HG03558 (cell line): ENCODE measurements at regions not wholly inside any gene's neighbourhood (a gene's known extent, or its start where the extent isn't known, plus 50 kb on each side); places are given as distances from the start of the nearest gene placed in this dataset.

Experiments used
- ATAC-seq: cut with Tn5 transposase; IDR thresholded peaks from one replicate; pipeline ENCODE4 v1.9.1; 2021; ENCODE audit warnings: moderate number of reproducible peaks; ENCODE audit not compliant: unreplicated experiment; ENCODE audit errors: extremely low read depth

DNA sequence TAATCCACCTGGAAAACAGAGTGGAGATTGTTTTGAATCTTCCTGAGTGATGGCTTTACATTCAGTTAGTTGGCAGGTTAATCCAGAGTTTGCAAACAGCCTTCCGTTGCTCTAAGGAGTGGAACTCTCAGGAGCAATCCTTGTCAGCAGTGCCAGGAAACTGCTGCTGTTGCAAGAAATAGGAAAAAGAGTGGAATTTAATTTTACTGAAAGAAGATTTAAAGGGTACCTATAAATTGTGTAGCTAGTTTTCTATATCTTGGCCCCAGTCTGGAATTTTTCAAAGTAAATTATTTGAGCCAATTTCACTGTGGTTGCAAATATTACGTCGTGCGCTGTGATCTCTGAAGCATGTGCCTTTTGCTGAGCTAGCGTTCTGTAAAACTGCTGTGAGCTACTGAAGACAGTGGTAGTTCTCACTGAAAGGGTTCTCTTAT is 55.5 kb upstream of the SLC5A12 start:
- no peak for ATAC-seq

DNA sequence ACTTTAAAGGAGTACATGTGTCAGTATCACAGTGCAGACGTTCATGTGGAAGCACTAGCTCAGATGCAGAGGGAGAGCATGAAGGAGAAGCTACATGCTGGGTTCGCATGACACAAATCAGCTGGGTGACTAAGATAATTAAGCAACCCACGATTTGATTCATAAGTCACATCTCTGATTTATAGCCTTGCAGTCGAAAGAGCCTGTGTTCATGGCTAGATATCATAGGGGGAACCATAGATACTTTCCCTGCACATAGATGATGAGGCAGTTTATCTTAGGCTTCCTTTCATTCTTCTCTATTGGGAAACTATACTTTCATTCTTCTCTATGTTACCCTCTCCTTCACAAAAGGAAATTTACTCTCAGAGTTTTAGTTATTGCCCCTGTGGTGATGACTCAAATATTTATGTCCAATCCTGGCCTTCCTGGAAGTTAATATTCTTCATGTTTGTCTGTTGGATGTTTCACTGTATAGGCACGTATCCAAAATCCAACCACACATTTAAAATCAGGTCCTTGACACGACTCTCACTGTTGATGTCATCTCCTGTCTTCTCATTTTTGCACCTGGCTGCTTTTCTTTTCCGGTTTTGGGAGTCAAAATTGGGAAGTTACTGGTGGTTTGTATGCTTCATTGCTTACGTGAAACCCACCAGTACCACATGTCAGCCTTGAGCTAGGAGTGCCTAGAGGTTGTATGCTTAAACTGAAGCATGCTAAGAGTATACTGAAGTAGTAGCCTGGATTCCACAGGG is 56.3 kb upstream of the SLC5A12 start:
- ATAC-seq: no peak

DNA sequence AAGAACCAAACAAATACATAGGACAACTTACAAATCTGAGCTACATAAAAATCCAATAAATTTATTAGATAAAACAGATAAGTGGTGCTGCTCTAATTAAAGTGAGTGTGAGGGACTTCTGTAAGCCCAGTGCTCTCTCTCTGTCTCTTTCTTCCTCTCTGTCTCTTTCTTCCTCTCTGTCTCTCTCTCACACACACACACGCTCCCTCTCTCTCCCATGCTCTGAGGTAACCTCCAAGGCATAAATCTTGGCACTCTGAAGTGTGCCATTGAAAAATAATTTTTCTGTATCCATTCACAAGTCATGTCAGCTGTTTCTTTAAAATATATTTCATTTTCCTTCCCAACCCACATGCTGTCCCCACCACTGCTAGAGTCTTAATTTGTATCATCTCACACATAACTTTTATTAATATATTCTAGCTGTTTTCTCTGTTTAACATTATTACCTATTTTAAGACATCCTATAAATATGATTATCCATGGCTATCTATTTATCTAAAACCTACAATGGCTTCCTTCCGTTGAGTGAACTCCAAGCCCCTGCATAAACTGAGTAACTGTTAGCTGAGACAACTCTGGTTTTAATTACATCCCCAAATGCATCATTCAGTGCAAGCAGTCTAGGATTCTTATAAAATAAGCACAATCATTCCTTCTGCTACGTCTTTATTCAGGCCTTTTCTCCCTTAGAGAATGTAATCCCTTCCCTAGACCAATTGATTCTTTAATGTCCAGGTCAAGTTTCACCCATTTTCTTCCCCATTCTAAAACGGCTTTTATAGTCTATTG is 57.4 kb upstream of the SLC5A12 start:
- no peak for ATAC-seq

DNA sequence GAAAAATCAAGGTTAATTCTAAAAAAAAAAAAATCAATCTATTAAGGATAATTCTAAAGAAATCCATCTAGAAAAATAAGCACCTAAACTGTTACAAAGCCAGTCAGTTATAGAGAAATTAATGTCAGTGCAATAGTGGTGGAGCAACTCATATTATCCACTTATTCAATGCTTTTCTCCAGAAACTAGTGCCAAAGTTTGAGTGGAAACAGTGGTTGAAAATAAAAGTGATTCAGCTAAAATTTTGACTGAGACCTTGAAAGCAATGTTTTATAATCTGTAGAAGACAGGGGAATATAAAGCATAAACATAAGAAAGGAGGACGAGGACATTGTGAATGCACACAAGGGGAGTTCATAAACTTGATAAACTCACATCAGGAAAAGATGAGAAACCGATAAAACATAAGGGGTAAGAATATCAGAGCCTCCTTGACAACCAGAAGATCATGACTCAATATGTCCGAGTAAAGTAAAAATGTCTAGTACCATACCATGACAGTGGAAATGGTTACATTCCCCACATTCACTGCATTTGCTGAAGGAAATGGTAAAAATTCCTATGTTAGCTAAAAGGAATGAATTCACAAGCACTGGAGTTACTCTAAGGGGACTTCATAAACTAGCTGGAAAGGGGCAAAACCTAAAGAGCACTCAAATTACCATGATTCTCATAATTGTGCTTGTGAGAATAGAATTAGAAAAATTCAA is 58.7 kb upstream of the SLC5A12 start:
- ATAC-seq: no peak

DNA sequence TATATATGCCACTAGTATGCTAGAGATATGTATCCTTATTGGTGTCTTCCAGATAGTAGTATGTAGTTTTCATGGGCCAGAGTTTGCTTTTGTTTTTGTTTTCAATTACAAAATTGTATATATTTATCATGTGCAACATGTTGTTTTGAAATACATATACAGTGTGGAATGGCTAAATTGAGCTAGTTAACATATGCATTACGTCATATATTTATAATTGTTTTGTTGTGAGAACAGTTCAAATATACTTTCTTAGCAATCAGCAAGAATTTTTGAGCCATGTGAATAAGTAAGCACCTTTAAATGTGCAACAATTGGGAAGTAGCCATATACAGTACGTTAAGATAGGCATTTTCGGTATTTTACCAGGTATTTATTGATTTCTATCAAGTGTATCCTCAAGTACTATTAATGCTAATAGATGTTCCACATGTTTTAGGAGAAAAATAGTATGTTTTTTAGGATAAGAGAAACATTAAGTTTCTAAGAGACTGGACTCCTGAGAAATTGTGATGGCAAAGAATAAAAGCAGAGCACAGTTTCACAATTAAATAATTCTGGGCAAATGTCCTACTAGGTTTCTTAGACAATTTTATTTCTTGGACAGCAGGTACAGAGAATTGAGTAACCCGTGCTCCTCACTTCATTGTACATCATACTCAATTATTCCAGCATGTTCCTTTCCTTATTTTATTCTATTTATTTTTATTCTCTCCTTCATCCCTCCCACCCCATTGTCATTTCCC is 60.5 kb upstream of the SLC5A12 start:
- no peak for ATAC-seq

DNA sequence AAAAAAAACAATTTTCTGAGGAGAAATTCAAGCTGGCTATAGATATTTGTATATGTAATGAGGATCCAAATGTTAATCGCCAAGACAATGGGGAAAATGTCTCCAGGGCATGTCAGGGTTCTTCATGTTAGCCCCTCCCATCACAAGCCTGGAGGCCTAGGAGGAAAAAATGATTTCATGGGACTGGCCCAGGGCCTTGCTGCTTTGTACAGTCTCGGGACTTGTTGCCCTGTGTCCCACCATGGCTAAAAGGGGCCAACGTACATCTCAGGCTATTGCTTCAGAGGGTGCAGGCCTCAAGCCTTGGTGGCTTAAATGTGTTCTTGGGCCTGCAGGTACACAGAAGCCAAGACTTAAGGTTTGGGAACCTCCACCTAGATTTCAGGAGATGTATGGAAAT is 62.1 kb upstream of the SLC5A12 start:
- ATAC-seq: no peak

DNA sequence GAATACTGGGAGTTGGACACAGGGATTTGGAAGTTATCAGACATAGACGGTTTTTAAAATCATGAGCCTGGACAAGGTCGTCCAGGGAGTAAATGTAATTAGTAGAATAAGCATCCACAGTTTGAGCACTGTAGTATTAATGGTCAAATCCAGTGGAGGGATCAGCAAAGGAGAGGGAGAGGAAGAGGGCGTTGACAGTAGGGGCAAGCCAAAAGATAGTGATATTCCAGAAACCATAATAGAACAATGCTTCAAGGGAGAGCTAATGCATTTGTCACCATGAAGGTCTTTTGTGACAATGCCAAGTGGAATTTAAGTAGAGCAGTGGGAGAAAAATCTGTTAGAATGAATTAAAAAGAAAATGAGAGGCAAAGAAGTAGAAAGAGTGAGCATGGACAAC is 68.9 kb upstream of the SLC5A12 start:
- no peak for ATAC-seq

DNA sequence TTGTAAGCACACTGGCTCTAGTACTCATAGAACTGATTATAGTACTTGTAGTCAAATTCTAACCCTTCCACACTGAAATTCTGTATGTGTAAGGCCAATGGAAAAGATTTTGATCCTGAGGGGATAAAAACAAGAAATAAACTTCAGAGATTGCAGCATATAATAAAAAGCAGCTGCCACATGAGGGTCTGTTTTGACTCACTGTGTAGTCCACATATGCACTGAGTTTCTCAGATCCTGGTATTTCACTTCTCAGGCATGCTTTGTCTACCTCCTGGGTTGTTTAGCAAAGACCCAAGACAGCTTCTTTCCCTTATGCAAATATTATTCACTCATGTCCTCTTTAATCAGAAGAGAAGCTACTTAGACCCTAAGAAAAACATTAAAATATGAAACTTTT is 71.1 kb upstream of the SLC5A12 start:
- no peak for ATAC-seq

DNA sequence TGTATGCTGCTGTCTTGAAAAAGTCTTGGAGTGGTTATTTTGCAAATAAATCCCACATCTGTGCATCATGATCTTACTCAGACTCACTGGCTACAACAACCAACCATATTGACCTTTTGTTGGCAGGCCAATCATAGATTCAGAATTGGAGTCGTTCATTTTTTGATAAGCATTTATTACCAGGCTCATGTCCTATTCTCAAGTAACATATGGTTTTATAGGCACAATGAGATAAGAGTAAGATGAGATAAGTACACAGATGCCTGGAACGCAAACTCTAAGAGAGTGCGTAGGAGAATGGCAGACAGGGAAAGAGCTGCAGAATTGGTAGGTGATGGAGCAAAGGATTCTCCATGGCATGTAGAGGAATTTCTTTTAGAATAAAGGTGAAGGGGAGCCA is 71.6 kb upstream of the SLC5A12 start:
- no peak for ATAC-seq

DNA sequence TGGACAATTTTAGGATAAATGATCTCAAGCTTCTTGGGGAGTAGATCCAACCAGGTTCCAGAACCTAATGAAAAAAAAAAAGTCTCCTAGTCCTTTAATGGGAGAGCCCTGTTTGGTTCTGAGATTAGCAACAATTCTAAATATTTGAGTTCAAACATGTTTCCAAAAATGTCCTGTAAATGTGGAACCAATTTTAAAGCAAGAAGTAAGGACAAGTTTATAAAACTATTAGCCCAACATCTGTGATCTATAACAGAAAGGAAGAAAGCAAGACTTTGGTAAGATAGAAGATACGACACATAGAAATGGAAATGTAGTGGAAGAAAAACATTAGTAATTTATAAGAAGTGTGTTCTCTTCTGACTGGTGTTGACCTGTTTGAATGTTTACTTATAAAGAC is 79.7 kb upstream of the SLC5A12 start:
- no peak for ATAC-seq

DNA sequence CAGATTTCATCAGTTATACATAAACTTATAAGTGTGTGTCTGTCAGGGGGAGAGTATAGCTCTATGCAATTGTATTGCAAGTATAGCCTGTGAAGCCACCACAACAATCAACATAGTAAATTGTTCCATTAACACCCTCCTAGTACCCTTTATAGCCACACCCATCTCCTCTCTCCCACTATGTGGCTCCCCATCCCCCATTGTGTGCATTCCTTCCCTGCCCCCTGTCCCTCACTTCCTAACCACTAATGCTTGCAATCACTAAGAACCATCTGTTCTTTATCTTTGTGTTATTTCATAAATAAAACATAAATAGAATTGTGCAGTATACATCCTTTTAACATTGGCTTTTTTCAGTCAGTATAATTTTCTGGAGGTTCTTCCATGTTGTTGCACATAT is 83.1 kb upstream of the SLC5A12 start:
- no peak for ATAC-seq

DNA sequence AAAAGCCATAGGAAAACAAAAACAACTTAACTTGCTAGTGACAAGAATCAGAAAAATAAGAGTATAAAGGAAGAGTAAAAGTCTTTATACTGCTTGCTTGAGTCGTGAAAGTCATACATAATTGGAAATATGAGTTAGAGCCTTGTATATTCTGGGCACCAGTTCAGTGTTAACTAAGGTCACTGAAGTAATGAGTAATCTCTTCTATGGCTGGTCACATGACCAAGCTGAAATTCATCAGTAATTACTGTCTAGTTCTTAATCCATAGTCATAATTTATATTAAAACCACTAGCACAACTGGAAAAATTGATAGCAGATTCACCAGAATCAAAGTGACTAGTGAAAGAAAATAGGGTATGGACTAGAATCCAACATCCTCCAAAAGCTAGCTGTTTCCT is 84.4 kb upstream of the SLC5A12 start:
- no peak for ATAC-seq

DNA sequence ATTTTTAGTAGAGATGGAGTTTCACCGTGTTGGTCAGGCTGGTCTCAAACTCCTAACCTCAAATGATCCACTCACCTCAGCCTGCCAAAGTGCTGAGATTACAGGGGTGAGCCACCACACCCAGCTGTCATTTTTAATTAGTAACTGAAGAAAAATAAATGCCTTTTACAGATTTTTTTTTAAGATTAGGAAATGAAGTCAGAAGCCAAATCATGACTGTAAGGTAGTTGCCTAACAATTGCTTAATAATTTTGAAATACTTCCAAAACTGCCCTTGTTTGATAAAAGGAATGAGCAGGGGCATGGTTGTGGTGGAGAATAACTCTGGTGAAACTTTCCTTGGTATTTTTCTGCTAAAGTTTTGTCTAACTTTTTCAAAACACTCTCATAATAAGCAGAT is 98.9 kb upstream of the SLC5A12 start:
- ATAC-seq: no peak

DNA sequence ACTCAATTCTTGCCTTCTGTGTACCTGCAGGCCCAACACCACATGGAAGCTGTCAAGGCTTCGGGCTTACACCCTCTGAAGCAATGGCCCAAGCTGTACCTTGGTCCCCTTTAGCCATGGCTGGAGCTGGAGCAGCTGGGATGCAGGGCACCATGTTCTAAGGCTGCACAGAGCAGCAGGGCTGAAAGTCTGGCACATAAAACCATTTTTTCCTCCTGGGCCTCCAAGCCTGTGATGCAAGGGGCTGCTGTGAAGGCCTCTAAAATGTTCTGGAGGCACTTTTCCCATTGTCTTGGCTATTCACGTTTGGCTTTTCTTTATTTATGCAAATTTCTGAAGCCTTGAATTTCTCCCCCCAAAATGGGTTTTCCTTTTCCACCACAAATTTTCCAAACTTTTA is 102.1 kb upstream of the SLC5A12 start:
- no peak for ATAC-seq

DNA sequence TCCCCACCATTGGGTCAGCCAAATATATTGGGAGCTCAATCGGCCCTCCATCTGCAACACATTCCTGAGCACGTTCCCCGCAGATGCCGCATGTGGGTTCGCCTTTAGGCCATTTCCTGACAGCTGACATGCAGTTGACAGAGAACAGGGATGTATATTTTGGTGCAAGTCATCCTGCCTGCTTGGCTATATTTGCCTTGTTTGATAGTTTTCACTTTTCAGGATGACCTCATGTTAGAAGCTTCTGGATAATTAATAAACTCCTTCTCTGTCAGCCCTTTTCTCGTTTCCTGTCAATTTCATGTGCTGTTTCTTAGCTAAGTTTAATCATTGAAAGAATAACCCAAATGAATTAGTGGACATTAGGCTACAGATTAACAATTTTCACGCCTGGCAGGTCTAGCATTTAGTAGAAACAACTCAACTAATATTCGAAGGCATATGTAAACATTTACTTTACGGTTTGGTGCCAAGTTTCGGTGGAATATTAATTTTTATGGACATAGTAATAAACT is 105.8 kb upstream of the SLC5A12 start:
- ATAC-seq: no peak

DNA sequence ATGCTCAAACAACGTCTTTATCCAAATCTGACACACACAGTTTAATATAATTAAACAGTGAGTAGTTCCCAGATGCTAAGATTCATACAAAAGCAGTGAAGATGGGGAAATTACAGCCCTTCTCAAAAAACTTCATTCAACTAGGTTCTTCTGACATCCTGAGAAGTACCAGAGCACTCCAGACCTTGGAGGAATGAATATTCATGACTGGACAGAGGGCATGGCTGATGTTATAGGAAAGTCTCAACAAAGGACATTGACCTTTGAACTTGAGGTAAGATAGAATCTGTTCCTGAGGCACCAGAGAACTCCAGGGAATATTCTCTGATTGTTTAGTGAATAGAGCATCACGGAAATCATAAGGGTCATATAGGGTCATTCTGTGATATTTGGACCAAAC is 106.4 kb upstream of the SLC5A12 start:
- no peak for ATAC-seq

DNA sequence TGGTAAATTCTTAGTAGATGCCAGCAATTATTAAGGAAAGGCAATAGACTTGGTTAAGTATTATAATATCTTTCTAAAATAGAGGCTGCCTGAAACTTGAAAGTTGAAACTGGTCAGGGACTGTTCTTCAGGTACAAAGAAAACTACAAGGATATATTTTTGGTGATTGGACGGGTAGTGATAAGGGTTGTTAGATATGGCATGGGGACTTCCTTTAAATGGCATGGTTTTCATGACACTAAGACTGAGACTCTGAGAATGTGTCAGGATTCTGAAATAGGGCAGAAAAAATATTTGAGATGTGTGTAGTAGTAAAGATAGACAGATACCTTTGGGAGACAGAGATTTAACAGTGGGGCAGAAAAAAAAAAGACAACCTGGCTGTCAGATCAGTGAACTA is 108.4 kb upstream of the SLC5A12 start:
- no peak for ATAC-seq

DNA sequence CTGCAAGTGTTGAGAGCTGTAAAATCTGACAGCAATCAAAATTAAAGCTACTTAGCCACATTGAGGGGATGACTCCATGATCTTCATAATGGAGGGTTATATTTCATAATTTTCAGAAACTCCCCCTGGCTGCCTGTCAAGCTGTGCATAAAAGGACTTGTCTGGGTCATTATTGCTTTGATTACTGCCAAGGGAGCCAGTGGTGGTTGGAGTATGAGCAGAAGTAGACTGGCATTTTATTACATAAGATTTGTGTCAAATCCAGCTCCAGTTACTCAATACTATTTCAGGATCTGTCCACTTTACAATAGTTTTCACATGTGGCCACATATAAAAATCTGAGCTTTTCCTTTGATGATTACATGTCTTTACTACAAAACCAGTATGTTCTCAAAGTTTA is 108.9 kb upstream of the SLC5A12 start:
- no peak for ATAC-seq

DNA sequence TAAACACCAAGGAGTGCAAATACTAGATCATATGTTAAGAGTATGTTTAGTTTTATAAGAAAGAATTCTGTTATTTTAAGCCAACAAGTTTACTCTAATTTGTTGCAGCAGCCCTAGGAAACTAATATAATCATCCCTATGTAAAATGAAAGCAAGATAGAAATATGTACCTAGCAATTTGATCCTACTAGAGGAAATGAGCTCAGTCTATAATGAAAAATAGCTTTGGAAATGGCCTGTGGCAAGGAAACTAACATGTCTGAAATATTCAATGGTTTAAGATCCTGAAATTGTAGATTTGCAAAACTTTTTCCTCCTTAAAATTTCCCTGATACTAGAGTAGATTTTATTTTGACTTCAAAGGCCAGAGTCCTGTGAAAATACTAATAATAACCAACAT is 112.7 kb upstream of the SLC5A12 start:
- ATAC-seq: no peak

DNA sequence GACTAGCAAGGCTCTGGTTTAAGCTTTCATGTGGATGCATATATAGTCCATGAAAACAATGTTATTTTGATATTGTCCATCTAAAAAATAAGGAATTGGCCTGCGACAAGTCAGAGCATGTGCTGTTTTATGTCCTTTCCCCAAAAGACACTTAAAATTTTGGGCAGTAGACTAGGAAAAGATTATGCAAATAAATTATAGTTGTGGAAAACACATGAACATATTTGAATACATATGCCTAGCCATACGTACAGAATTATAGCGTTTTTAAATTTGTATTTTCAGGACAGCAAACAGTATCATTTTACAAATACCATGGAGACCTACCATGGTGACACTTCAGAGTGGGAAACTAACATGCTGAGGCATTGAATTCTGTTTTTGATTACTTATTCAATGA is 113.8 kb upstream of the SLC5A12 start:
- no peak for ATAC-seq
